Psoas muscle (tissue), 7 donors: ENCODE measurements at regions not wholly inside any gene's neighbourhood (a gene's known extent, or its start where the extent isn't known, plus 50 kb on each side); places are given as distances from the start of the nearest gene placed in this dataset.

ENCODE experiments used
- ATAC-seq, 4 donors: fragments of 200-7000 bp; cut with Tn5 transposase; one replicate each; pipeline ENCODE4 v1.9.1; 2020; ENCODE audit warnings: moderate library complexity in 3 of 4, mild to moderate bottlenecking in 2 of 4
- DNase-seq, 2 donors: peaks; one replicate each; pipeline ENCODE4 v3.0.0-alpha.2; 2020
- H3K27ac ChIP-seq: fragments of 200-600 bp; one replicate; pipeline ENCODE4 v1.8.0; 2022
- H3K27me3 ChIP-seq, 3 donors: fragments of 200-600 bp in 1 of 3; one replicate each; pipeline versions ENCODE4 v1.6.1 to v1.8.0; 2013 to 2022; ENCODE audit warnings: low read length in 2 of 3, mild to moderate bottlenecking in 2 of 3, moderate library complexity in 1 of 3; ENCODE audit not compliant: insufficient read depth in 3 of 3
- H3K36me3 ChIP-seq, 2 donors: fragments of 200-600 bp in 1 of 2; one replicate each; pipeline versions ENCODE4 v1.6.1 to v1.8.0; 2013 to 2022; ENCODE audit warnings: low read depth in 1 of 2, mild to moderate bottlenecking in 1 of 2, moderate library complexity in 1 of 2; ENCODE audit not compliant: insufficient read depth in 1 of 2
- H3K4me1 ChIP-seq: fragments of 200-600 bp; one replicate; pipeline ENCODE4 v1.8.0; 2022
- H3K4me3 ChIP-seq: fragments of 200-600 bp; one replicate; pipeline ENCODE4 v1.8.0; 2022; ENCODE audit warnings: mild to moderate bottlenecking
- H3K9me3 ChIP-seq: fragments of 200-600 bp; one replicate; pipeline ENCODE4 v1.8.0; 2022
- CTCF ChIP-seq: fragments of 200-600 bp; IDR thresholded peaks from one replicate; pipeline ENCODE4 v1.8.0; 2022; ENCODE audit warnings: antibody characterized with exemption
- WGBS, 3 donors: extraction: QIAGEN DNeasy Blood & Tissue Kit; methylation state at CpG; one replicate each; pipeline versions ENCODE4 v1.1.6 to v1.1.7; 2013; 5-methylcytosine and 5-hydroxymethylcytosine counted together
- intact Hi-C, 2 donors: fragments of 100-400 bp; cut with DNase I; formaldehyde crosslinking; loops; one replicate each; pipeline versions ENCODE4 v1.11.0 to v1.14.2; 2022
- donor health status: healthy with polysubstance abuse.
- donor health status: DM: no; HTN: no; CAD: no; lungs with moderate emphysema.
- donor health status: Bipolar disorder and iron deficiency.
- donor health status: healthy.
- donor health status: DM: yes; HTN: yes; CAD: no.
- donor health status: DM: no; HTN: no; CAD: no.
- donor health status: DM: yes; HTN: yes; CAD: no.

- no peak overlapping the region for H3K4me3 ChIP-seq
- DNase-seq (peak; percentile 42 to 71), ATAC-seq (peak in 2 of 4 donors; percentile 44 to 56)
- no peaks in the 10 kb centered on the region for H3K36me3 ChIP-seq
- peaks cover 14% of the 10 kb centered on the region for H3K4me1 ChIP-seq
- no peak overlapping the region for H3K27ac ChIP-seq
- 62 to 76% (median 65%) methylated on average over 8 of the region's 8 CpGs for WGBS, 3 donors
- H3K9me3 ChIP-seq: no peaks in the 10 kb centered on the region
- intact Hi-C loops: no loop called here
- H3K27me3 ChIP-seq: peaks cover 0 to 8% (median 0%) of the 10 kb centered on the region in 3 donors
- no peak for TF ChIP-seq CTCF
Measured at GRCh38 chr1:201681375-201681774, 142.4 kb downstream of the NAV1 start.

DNA sequence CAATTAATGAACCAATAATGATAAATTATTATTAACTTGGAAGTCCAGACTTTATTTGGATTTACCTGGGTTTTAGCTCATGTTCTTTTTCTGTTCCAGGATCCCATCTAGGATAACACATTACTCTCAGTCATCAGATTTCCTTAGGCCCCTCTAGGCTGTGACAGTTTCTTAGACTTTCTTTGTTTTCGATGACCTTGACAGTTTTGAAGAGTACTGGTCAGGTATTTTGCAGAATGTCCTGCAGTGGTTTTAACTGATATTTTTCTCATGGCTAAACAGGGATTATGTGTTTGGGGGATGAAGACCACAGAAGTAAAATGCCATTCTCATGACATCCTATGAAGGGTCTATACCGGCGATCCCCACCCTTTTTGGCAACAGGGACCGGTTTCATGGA, 144.0 kb downstream of the NAV1 start:
- Histone ChIP-seq H3K27me3 (peaks cover 0 to 8% (median 0%) of the 10 kb centered on the region in 3 donors), H3K9me3 (no peaks in the 10 kb centered on the region), H3K27ac (no peak overlapping the region), H3K36me3 (no peaks in the 10 kb centered on the region), H3K4me1 (peaks cover 21% of the 10 kb centered on the region), H3K4me3 (no peak overlapping the region)
- 64 to 82% (median 69%) methylated on average over 4 of the region's 4 CpGs for WGBS, 3 donors
- no peak for TF ChIP-seq CTCF
- intact Hi-C loops: no loop called here
- ATAC-seq: no peak
- DNase-seq: no peak

DNA sequence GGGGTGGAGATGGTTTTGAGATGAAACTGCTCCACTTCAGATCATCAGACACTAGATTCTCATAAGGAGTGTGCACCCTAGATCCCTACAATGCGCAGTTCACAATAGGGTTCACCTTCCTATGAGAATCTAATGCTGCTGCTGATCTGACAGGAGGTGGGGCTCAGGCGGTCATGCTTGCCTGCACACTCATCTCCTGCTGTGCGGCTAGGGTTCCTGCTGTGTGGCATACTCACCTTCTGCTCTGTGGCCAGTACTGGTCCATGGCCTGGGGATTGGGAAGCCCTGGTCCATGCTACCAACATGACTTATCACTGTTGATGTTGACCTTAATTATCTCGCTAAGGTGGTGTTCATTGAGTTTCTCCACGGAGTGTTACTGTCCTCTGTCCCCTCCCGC, 144.5 kb downstream of the NAV1 start:
- Histone ChIP-seq H3K36me3 (no peaks in the 10 kb centered on the region), H3K4me3 (no peak overlapping the region), H3K4me1 (peaks cover 21% of the 10 kb centered on the region), H3K9me3 (no peaks in the 10 kb centered on the region), H3K27ac (no peak overlapping the region), H3K27me3 (peaks cover 0 to 8% (median 0%) of the 10 kb centered on the region in 3 donors)
- ATAC-seq (no peak), DNase-seq (no peak)
- TF ChIP-seq CTCF: no peak
- WGBS, 3 donors: 85 to 95% (median 89%) methylated on average over 6 of the region's 6 CpGs
- intact Hi-C loops: no loop called here

- ATAC-seq: peak; percentile 72 to 76 (median 74)
- intact Hi-C loops: no loop called here
- DNase-seq: no peak
- Histone ChIP-seq H3K9me3 (no peaks in the 10 kb centered on the region), H3K27ac (peak overlapping the region; percentile 16), H3K4me1 (peaks cover 21% of the 10 kb centered on the region), H3K27me3 (peaks cover 0 to 8% (median 0%) of the 10 kb centered on the region in 3 donors), H3K4me3 (no peak overlapping the region), H3K36me3 (no peaks in the 10 kb centered on the region)
- no peak for TF ChIP-seq CTCF
- 24 to 28% (median 25%) methylated on average over 6 of the region's 6 CpGs for WGBS, 3 donors
Measured at GRCh38 chr1:201685485-201685884, 143.5 kb upstream of the IPO9 start.

GRCh38 chr1:201686714-201687455, 142.1 kb upstream of the IPO9 start:
- intact Hi-C loops: no loop called here
- no peaks in the 10 kb centered on the region for H3K27me3 ChIP-seq
- 46 to 51% (median 47%) methylated on average over 5 of the region's 5 CpGs for WGBS, 3 donors
- DNase-seq: no peak
- peak; percentile 75 to 91 (median 84) for ATAC-seq
- no peak overlapping the region for H3K27ac ChIP-seq
- H3K4me3 ChIP-seq: no peak overlapping the region
- H3K9me3 ChIP-seq: no peaks in the 10 kb centered on the region
- no peak for TF ChIP-seq CTCF
- no peaks in the 10 kb centered on the region for H3K36me3 ChIP-seq
- peaks cover 21% of the 10 kb centered on the region for H3K4me1 ChIP-seq
